CD14-positive monocyte (primary cell): ENCODE measurements at regions not wholly inside any gene's neighbourhood (a gene's known extent, or its start where the extent isn't known, plus 50 kb on each side); places are given as distances from the start of the nearest gene placed in this dataset.

ENCODE experiments used
- DNase-seq, 3 donors: peaks; one replicate each; pipeline ENCODE4 v3.0.0-alpha.2; 2011 to 2022
- H2AFZ ChIP-seq: 2 replicates; pipeline ENCODE4 v1.6.0; 2012; ENCODE audit warnings: mild to moderate bottlenecking, low read depth, low read length, inconsistent platforms; ENCODE audit not compliant: insufficient read depth, poor library complexity, severe bottlenecking
- H3K27ac ChIP-seq, 2 donors: 1 replicate in 1 of 2; 2 replicates in 1 of 2; pipeline ENCODE4 v1.5.1; 2012 to 2013; ENCODE audit warnings: low read length in 2 of 2, control low read depth in 1 of 2, inconsistent platforms in 1 of 2, low read depth in 1 of 2, mild to moderate bottlenecking in 1 of 2
- H3K27me3 ChIP-seq, 2 donors: one replicate each; pipeline versions ENCODE4 v1.6.0 to v1.6.1; 2011 to 2013; ENCODE audit warnings: low read length in 2 of 2; ENCODE audit not compliant: control insufficient read depth in 2 of 2, insufficient read depth in 2 of 2
- H3K36me3 ChIP-seq, 2 donors: replicated peaks in 1 of 2; 1 replicate in 1 of 2; 2 replicates in 1 of 2; pipeline versions ENCODE4 v1.5.1 to v1.6.1; 2012 to 2013; ENCODE audit warnings: low read length in 2 of 2, control low read depth in 1 of 2, inconsistent platforms in 1 of 2, mild to moderate bottlenecking in 1 of 2; ENCODE audit not compliant: insufficient read depth in 2 of 2, control insufficient read depth in 1 of 2
- H3K4me1 ChIP-seq, 2 donors: 1 replicate in 1 of 2; 2 replicates in 1 of 2; pipeline versions ENCODE4 v1.5.1 to v1.6.1; 2012 to 2013; ENCODE audit warnings: low read length in 2 of 2, control low read depth in 1 of 2, inconsistent platforms in 1 of 2, mild to moderate bottlenecking in 1 of 2, moderate library complexity in 1 of 2; ENCODE audit not compliant: insufficient read depth in 2 of 2, control insufficient read depth in 1 of 2
- H3K4me2 ChIP-seq: replicated peaks from 2 replicates; pipeline ENCODE3; 2012; ENCODE audit warnings: low read length, moderate library complexity, mild to moderate bottlenecking; ENCODE audit not compliant: poor library complexity, severe bottlenecking; ENCODE audit errors: extremely low read depth
- H3K4me3 ChIP-seq, 3 experiments: fragments of 200-600 bp in 1 of 3; sonication (generic) in 1 of 3; replicated peaks in 1 of 3; 1 replicate in 2 of 3; 2 replicates in 1 of 3; pipeline ENCODE4 v1.5.1; 2011 to 2013; ENCODE audit warnings: low read length in 3 of 3, mild to moderate bottlenecking in 3 of 3, control low read depth in 2 of 3, low read depth in 2 of 3, inconsistent platforms in 1 of 3, moderate library complexity in 1 of 3
- H3K79me2 ChIP-seq: 2 replicates; pipeline ENCODE4 v1.6.0; 2012; ENCODE audit warnings: mild to moderate bottlenecking, control low read depth, inconsistent platforms, low read length, moderate library complexity; ENCODE audit not compliant: insufficient read depth
- H3K9ac ChIP-seq: 2 replicates; pipeline ENCODE4 v1.6.0; 2017; ENCODE audit warnings: low read length, mild to moderate bottlenecking; ENCODE audit not compliant: insufficient read depth, poor library complexity, severe bottlenecking
- H3K9me3 ChIP-seq, 2 donors: replicated peaks in 1 of 2; 1 replicate in 1 of 2; 2 replicates in 1 of 2; pipeline versions ENCODE4 v1.5.1 to v1.6.1; 2012 to 2013; ENCODE audit warnings: low read length in 2 of 2, control low read depth in 1 of 2; ENCODE audit not compliant: control insufficient read depth in 1 of 2, insufficient read depth in 1 of 2
- H4K20me1 ChIP-seq: 2 replicates; pipeline ENCODE4 v1.6.0; 2012; ENCODE audit warnings: mild to moderate bottlenecking, low read length, control low read depth, moderate library complexity; ENCODE audit not compliant: insufficient read depth
- H3K27ac Mint-ChIP-seq, 7 donors: one replicate each; pipeline ENCODE4 v1.8.0; 2020; ENCODE audit warnings: mild to moderate bottlenecking in 7 of 7, mixed read lengths in 7 of 7, moderate library complexity in 6 of 7, inconsistent platforms in 2 of 7
- H3K27me3 Mint-ChIP-seq, 3 donors: one replicate each; pipeline ENCODE4 v1.8.0; 2021 to 2022; ENCODE audit warnings: low read depth in 3 of 3, mild to moderate bottlenecking in 3 of 3, mixed read lengths in 3 of 3, moderate library complexity in 3 of 3, inconsistent platforms in 1 of 3
- H3K36me3 Mint-ChIP-seq, 2 donors: one replicate each; pipeline ENCODE4 v1.8.0; 2020; ENCODE audit warnings: mixed read lengths in 2 of 2, inconsistent platforms in 1 of 2, mild to moderate bottlenecking in 1 of 2
- H3K4me1 Mint-ChIP-seq: one replicate; pipeline ENCODE4 v1.8.0; 2020; ENCODE audit warnings: mild to moderate bottlenecking, mixed read lengths
- H3K4me3 Mint-ChIP-seq, 2 donors: one replicate each; pipeline ENCODE4 v1.8.0; 2020; ENCODE audit warnings: mild to moderate bottlenecking in 2 of 2, mixed read lengths in 2 of 2, moderate library complexity in 1 of 2
- H3K9me3 Mint-ChIP-seq, 7 donors: one replicate each; pipeline ENCODE4 v1.8.0; 2020 to 2022; ENCODE audit warnings: mixed read lengths in 7 of 7, mild to moderate bottlenecking in 6 of 7, moderate library complexity in 6 of 7, inconsistent platforms in 2 of 7
- CTCF ChIP-seq: fragments of 200-600 bp; IDR thresholded peaks from one replicate; pipeline ENCODE4 v1.8.0; 2022; ENCODE audit warnings: antibody characterized with exemption, mild to moderate bottlenecking
- WGBS: methylation state at CpG from one replicate; pipeline ENCODE4 v1.1.5; 2013; ENCODE audit warnings: missing lambda C conversion rate; ENCODE audit not compliant: insufficient coverage; 5-methylcytosine and 5-hydroxymethylcytosine counted together
- intact Hi-C, 2 donors: fragments of 100-400 bp; cut with micrococcal nuclease; formaldehyde crosslinking; loops; one replicate each; pipeline versions ENCODE4 v1.15.0 to v1.15.1; 2023

GRCh38 chr17:71713846-71714245 lies 407.0 kb upstream of the SOX9 start:
- Histone ChIP-seq H3K36me3 (no peaks in the 10 kb centered on the region), H3K4me2 (no peak overlapping the region), H3K4me1 (no peaks in the 10 kb centered on the region), H3K9me3 (peaks cover 0 to 10% of the 10 kb centered on the region in 2 donors), H3K4me3 (no peak overlapping the region), H2AFZ (no peak overlapping the region), H3K27me3 (no peaks in the 10 kb centered on the region), H3K27ac (no peak overlapping the region), H4K20me1 (no peaks in the 10 kb centered on the region), H3K9ac (no peak overlapping the region), H3K79me2 (no peaks in the 10 kb centered on the region)
- Mint-ChIP-seq H3K9me3 (peaks cover 0 to 10% (median 5%) of the 10 kb centered on the region in 7 donors), H3K4me3 (no peak overlapping the region), H3K4me1 (no peaks in the 10 kb centered on the region), H3K27ac (no peak overlapping the region), H3K36me3 (no peaks in the 10 kb centered on the region), H3K27me3 (no peaks in the 10 kb centered on the region)
- intact Hi-C loops, result no loop called here
- DNase-seq, result no peak
- WGBS, result 100% methylated on average over 2 of the region's 3 CpGs
- no peak for TF ChIP-seq CTCF

GRCh38 chr17:71724339-71724738 lies 396.5 kb upstream of the SOX9 start:
- intact Hi-C loops, result no loop called here
- no peaks in the 10 kb centered on the region for H3K4me1 Mint-ChIP-seq
- no peaks in the 10 kb centered on the region for H4K20me1 ChIP-seq
- H3K9ac ChIP-seq, result no peak overlapping the region
- no peaks in the 10 kb centered on the region for H3K36me3 ChIP-seq
- H3K27ac Mint-ChIP-seq, result no peak overlapping the region
- H3K9me3 Mint-ChIP-seq, result peaks cover 0 to 5% (median 2%) of the 10 kb centered on the region in 7 donors
- WGBS, result 100% methylated on average over 1 of the region's 2 CpGs
- no peak for TF ChIP-seq CTCF
- H3K27me3 ChIP-seq, result no peaks in the 10 kb centered on the region
- H3K4me2 ChIP-seq, result no peak overlapping the region
- no peaks in the 10 kb centered on the region for H3K9me3 ChIP-seq
- H3K27me3 Mint-ChIP-seq, result no peaks in the 10 kb centered on the region
- H3K79me2 ChIP-seq, result no peaks in the 10 kb centered on the region
- H3K4me3 ChIP-seq, result no peak overlapping the region
- no peak overlapping the region for H2AFZ ChIP-seq
- no peak for DNase-seq
- no peaks in the 10 kb centered on the region for H3K4me1 ChIP-seq
- no peak overlapping the region for H3K4me3 Mint-ChIP-seq
- H3K27ac ChIP-seq, result no peak overlapping the region
- H3K36me3 Mint-ChIP-seq, result no peaks in the 10 kb centered on the region
